GM13977 (cell line): ENCODE measurements at regions not wholly inside any gene's neighbourhood (a gene's known extent, or its start where the extent isn't known, plus 50 kb on each side); places are given as distances from the start of the nearest gene placed in this dataset.
"Not testable (repeated sequence)": the region's sequence is repeated elsewhere in the genome, so short reads cannot be mapped to it uniquely, and the experiment has no call there.

ENCODE experiments used
- DNase-seq: peaks from one replicate; pipeline ENCODE4 v3.0.0; 2012; ENCODE audit warnings: low spot score
- in situ Hi-C: fragments of 300-500 bp; cut with MboI; formaldehyde crosslinking; loops from one replicate; pipeline ENCODE4 v1.12.0; 2022; ENCODE audit warnings: low sequenced_read_pairs, low pct_unique_long_range_greater_than_20kb, mixed read lengths, inconsistent platforms; ENCODE audit not compliant: unreplicated experiment
- TF ChIP-seq, protein P1 (sequence below): IDR thresholded peaks from 2 replicates; pipeline ENCODE4 v1.5.1; 2012; ENCODE audit warnings: mild to moderate bottlenecking, control low read depth; ENCODE audit not compliant: insufficient read depth; ENCODE audit errors: extremely low read depth, missing control alignments

DNA sequence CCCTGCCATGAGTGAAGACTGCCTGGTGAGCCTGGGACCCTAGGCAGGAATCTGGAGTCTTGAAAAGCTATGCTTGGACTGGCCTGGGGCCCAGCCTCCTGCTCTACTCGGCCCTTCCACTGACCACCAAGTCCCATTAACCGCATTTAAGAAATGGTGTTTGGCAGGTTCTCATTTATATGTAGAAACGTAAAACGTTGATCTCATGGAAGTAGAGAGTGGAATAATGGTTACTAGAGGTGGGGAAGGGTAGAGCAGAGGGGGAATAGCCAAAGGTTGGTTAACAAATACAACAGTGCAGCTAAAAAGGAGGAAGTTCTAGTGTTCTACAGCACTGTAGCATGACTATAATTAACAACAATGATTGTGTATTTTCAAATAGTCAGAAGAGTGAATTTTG, 72.9 kb upstream of the EED start:
- DNase-seq: no peak
- TF ChIP-seq, protein P1, sequence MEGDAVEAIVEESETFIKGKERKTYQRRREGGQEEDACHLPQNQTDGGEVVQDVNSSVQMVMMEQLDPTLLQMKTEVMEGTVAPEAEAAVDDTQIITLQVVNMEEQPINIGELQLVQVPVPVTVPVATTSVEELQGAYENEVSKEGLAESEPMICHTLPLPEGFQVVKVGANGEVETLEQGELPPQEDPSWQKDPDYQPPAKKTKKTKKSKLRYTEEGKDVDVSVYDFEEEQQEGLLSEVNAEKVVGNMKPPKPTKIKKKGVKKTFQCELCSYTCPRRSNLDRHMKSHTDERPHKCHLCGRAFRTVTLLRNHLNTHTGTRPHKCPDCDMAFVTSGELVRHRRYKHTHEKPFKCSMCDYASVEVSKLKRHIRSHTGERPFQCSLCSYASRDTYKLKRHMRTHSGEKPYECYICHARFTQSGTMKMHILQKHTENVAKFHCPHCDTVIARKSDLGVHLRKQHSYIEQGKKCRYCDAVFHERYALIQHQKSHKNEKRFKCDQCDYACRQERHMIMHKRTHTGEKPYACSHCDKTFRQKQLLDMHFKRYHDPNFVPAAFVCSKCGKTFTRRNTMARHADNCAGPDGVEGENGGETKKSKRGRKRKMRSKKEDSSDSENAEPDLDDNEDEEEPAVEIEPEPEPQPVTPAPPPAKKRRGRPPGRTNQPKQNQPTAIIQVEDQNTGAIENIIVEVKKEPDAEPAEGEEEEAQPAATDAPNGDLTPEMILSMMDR: no peak
- in situ Hi-C loops: no loop called here

DNA sequence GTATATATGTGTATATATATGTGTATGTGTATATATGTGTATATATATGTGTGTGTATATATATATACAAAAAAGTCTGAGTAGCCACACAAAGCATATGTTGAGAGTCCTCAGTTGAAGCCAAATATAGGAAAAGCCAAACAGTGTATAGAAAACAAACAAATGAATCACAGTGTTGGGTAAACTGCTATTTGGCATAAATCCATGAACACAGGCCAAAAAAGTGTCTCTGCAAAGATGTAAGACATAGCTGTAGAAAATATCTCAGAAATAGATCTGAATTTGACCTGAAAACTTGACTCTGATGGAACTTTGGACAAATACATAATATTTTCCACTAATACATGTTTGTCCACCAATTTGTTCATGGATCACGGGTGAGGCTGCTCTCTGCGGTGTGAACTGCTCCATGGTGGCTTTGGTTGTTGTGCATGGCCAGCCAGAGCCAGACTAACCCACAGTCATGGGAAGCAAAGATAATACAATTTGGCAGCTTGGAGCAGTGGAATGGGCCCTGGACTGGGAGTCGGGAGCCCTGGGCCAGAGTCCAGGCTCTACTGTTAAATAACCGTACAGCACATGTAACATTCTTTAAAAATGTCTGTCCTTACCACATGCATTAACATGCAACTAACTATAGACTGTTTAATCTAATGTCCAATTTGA, 76.9 kb upstream of the EED start:
- in situ Hi-C loops: no loop called here
- DNase-seq: no peak
- TF ChIP-seq, protein P1: no peak

DNA sequence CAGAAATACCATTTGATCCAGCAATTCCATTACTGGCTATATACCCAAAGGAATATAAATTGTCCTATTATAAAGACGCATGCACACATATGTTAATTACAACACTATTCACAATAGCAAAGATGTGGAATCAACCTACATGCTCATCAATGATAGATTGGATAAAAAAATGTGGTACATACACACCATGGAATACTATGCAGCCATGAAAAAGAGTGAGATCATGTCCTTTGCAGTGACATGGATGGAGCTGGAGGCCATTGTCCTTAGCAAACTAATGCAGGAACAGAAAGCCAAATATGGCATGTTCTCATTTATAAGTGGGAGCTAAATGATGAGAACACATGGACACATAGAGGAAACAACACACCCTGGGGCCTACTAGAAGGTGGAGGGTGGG, 78.3 kb upstream of the EED start:
- DNase-seq: not testable (repeated sequence)

GRCh38 chr11:86164106-86164505, 80.4 kb upstream of the EED start:
- in situ Hi-C loops: no loop called here
- TF ChIP-seq, protein P1: no peak
- DNase-seq: no peak

More for the DNA sequence above, 78.3 kb upstream of the EED start:
- in situ Hi-C loops: not testable (repeated sequence)

DNA sequence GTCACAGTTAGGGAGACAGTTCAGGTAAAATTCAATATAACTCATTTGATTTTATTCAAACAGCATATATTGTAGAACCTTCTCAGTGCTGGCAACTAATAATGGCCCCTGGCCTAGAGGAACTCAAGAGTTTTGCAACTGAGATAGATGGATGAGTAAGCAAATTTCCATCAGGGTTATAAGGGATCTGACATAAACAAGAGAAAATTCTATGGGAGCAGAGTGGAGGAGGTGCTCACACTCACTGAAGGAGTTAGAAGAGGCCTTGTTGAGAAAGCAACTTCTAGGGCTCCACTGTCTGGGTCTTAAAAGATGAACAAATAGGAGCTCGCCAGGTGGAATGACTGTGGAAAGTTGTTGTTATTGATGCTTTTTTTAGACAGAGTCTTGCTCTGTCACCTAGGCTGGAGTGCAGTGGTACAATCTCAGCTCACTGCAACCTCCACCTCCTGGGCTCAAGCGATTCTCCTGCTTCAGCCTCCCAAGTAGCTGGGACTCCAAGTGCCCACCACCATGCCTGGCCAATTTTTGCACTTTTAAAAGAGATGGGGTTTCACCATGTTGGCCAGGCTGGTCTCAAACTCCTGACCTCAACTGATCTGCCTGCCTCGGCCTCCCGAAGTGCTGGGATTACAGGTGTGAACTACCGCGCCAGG, 81.2 kb upstream of the EED start:
- DNase-seq, in situ Hi-C loops: not testable (repeated sequence)

DNA sequence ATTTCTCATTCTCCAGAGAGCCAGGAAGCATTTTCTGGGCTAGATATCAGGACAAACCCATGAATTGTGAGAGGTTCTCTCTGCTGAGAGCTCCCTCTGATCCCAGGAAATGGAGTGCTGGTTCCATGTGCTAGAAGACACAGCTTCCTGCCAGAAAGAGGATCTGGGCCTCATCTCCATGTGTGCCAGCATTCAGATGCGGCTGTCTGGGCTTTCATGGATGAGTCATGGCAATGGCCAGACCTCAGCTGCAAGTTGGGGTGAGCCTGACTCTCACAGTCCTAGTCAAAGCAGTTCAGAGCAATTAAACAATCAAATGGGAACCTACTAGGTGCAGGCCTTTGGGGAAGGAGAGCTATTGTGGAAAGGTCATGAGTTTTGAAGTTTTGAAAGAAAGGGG, 82.3 kb upstream of the EED start:
- no peak for DNase-seq
- in situ Hi-C loops: no loop called here

GRCh38 chr11:86161837-86162236, 82.7 kb upstream of the EED start:
- no peak for DNase-seq
- in situ Hi-C loops: no loop called here
- TF ChIP-seq, protein P1: no peak

More for the DNA sequence above, 82.3 kb upstream of the EED start:
- TF ChIP-seq, protein P1: no peak
